GM19397 (cell line): ENCODE measurements at regions not wholly inside any gene's neighbourhood (a gene's known extent, or its start where the extent isn't known, plus 50 kb on each side); places are given as distances from the start of the nearest gene placed in this dataset.

ENCODE experiments used
- ATAC-seq: cut with Tn5 transposase; IDR thresholded peaks from one replicate; pipeline ENCODE4 v1.9.1; 2021; ENCODE audit warnings: mild to moderate bottlenecking, moderate library complexity; ENCODE audit not compliant: unreplicated experiment

DNA sequence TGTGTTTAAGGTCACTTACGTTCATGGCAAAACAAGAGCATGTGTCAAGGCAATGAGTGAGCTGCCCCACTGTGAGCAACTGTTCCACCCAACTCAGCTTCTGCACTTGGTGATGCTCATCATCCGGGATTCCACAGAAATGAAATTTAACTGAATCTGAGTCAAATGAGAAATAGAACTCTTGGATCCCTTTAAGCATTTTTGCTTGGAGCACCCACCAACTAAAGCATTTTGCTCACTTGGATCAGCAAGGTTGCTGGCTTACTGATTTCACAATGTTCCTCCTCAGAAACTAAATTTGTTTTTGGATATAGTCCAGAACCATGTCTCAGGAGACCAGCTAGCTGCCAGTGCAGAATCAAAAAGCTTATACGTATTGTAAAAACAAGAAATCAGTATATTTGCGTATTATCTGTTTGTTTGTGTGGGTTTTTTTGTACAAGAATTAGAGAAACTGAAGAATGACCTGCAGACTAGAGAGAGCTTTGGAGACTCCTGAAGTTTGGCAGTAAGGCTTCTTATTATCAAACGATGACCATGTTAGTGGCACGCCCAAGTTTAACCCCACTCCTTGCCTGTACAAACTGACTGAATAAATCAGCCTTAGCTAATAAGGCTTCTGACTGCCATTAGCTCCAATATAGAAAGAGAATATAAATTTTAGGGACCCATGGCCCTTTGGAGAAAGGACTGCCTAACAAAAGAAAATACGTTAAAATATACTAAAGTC, 153.8 kb upstream of the FST start:
- ATAC-seq, result no peak

DNA sequence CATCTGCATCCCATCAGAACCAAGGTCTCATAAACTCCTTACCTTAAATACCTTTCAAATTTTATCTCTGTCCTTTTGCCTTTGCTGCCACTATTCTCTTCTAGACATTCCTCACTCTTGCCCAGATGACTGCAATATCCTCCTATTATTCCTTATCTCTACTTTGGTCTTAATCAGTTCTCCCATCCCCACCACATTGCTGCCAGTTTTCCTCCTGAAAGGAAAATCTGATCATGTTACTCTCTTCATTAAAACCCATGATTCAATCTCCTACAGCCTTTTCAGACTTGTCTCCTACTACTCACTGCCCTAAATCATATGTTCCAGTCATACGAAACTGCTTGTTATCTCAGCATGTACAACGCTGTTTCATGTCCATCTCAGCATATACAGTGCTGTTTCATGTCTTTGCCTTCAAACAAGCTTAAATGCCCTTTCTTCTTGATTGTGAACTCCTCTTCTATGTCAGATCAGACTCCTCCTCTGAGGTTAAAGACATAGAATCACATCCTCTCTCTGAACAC, 152.6 kb upstream of the FST start:
- no peak for ATAC-seq

DNA sequence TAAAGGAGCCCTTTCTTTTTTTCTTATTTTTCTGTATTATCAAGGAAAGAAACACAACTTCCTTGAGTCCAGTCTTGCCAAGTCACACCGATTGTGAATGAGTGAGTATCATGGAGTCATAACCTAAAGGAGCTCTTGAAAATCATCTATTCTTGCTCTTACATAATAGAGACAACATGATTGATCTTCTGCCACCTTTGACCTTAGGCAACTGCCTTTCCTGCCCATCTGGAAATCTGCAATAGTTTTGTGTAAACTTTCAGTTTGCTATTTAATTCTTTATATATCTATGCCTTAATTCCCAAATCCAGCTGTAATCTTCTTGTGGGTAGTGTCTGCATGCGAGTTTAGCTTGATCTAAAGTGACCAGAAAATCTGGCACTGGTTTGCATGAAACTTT, 149.9 kb upstream of the FST start:
- ATAC-seq, result no peak

DNA sequence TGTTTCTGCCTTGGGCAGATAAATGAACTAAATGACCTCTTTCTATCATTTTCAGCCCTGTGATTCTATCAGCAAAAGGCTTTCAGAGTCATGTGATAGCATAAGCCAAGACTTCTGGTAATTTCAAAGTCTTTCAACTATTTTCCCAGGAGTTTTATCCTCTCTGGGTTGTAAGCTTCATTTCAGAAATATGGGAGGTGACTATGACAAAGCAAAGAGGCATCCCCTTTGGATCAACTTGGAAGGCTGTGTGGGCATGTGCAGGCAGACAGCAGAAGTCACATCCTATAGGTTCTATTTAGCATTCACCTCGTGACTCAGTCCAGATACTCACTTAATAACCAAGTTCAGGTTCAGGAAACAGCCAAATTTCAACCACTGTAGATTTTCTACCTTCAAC, 149.0 kb upstream of the FST start:
- ATAC-seq, result no peak

DNA sequence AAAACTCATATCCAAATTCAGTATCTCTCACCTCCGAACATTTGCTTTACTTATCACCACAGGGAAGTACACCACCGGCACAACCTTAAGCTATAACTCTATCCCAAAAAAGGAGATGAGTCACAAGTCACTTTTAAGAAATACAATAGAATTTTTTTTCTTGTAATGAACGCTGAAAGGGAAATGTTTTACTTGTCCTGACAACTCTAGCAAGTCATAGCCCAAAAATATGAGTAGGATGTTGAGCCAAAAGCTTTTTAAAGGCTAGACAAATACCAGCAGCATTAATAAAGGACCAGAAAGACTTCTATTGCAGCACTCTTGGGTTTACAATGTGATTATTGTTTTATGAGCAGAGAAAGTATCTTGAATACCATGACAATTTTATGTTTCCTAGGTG, 147.3 kb upstream of the FST start:
- ATAC-seq, result no peak

DNA sequence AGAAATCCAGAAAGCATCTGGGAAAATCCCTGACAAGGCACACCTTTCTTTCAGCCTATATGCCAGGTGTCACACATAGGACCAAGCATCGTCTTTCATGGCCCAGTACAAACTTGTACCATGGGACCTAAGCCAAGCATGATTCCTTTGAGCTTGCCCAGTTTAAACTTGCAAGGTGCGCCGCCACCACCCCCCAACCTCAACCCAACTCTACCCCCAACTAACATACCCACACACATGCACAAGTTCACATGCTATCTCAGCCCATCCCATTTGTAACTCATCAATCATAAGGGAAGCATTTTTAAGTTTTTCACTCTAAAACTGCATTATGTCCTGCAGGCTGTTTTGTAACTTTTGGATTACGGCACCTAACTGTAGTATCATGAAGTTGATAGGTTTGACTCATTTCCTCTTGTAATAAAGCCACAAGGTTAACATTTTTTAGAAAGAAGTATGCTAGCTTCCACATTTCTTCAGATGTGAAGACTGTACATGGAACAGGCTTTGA, 145.9 kb upstream of the FST start:
- ATAC-seq, result no peak

DNA sequence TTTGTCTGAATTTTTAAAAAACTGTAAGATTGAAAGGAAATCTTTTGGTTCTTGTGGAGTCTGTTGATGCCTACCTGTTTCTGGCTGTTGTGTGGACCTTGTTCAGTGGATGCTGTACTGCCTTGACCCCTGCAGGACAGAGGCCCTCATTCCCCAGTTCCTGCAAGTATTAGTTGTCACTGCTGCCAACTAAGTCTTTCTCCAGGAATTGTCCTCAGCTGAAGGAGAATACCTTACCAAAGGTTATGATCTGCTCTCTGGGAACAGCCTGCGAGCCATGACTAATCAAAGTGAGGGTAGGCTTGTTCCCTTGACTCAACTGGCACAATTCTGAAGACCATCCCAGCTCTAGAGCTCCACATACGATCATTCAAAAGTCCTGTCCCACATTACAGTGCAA, 145.3 kb upstream of the FST start:
- ATAC-seq, result no peak

DNA sequence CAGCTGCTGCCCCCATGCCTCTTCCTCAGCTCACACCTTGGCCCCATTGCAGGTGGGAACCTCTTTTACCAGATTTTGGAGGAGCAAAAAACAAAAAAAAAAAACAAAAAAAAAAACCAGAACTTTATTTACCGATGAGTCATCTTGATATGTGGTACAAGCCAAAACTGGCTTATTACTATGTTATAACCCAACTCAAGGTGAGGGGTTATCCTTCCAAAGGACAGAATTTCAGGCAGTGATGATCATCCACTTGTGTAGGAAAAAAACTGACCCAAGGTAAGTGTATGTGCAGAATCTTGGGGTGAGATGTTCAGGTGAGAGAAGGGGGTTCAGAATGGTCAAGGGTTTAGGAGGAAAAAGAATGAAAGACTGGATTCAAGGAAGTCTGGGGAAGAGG, 142.6 kb upstream of the FST start:
- no peak for ATAC-seq

DNA sequence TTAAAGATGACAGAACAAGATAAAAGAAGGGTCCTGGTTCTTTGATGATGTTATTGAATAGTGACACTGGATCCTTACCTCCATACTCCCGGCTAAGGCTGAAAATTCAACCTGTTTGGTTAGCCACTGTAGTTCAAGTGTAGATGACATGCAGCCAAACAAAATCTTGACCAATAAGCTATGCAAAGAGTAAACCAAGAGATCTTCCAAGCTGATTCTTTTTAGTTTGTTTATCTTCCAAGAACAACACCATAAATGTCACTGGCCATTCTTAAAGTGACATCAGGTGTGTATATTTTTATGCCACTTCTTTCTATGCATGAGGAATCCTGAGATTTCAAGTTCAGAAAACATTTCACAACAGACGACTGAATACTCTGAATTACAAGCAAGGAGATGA, 141.5 kb upstream of the FST start:
- no peak for ATAC-seq

DNA sequence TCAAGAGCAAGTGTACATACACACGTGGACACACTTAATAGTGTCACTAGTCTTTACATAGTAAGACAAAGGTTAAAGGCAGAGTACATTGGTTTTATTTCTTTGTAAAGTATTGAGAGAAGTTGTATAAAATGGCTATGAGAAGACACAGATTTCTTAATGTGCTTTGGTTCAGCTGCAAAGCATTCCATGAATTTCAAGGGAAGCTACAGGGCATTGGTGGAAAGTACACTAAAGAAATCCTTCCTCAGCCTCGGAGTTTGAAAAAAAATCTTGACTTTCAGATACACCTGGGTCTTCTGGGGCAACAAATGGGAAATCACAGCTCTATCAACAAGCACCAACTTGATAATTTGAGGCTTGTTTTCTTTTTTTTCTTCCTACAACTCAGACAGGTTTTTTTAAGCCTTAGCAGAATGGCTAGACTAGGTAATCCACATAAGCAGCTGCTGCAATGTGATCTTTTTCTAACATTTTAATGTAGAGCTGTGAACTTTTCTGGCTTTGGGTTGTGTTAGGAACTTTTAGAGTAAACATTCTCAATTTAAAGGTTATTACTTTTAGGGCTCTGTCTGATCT, 140.4 kb upstream of the FST start:
- ATAC-seq, result no peak

DNA sequence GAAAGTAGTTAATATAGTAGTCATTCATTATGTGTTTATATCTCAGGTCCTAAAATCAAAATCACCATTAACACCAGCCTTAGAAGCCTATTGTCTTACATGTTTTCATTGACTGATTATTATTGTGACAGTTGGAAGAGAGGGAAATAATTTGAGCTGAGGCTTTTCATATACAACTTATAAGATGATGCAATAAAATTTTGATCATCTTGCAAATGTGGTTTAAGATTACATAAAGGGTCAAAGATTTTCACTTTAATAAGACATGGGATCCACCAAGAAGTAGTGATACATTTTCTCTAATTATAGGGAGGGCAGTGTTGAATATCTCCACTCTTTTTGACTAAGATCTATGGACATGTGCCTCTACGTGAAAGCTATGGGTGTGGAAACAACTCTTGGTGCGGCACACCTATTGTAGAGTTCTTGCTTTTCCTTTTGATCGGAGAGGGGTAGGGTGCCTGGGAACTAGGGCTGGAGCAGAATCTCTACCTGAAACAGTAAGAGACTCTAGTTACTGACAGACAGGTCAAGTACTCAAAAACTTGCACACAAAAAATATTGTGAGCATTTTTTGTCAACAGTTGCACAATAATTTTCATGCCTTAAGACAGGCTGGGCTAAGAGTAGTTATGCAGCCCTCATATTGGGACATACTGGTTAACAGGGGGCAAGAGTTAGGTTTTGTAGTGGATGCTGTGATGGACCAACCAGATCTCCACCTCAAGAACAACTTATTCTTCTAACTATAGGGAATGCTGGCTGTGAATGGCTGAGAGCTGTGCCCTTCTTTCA, 139.3 kb upstream of the FST start:
- ATAC-seq, result no peak

DNA sequence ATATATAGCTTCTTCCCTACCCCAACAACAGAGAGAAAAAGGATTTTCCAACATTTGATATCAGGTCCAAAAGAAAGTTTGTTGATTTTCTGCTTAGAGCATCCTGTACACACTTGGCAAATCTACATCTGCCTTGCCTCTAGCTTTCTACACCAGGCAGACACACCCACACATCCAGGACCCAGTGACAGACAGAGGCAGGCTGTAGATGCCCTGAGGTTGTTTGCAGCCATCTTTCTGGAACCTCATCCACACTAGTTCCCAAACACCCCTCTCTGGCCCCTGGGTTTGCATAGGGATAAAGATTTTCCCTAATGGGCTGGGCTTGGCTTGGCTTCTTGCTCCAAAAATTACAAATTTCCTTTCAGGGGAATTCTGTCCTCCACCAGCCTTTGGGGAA, 138.2 kb upstream of the FST start:
- no peak for ATAC-seq

DNA sequence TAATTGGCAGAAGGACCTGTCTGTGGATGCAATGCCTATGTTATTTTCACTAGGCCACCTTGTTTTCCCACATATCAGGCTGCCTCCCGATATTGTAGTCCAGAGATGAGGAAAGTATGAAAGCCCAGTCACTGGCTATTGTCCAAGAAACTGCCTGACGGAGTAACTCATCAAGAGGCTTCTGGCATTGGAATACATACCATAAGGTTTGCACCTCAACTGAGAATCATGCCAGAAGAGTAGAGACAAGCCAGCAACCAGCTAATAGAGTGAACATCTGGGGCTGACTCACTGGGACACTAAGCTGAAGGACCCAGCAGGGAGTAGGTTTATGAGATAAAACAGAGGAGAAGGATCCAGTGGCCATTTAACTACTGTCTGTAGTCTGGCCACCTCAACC, 137.2 kb upstream of the FST start:
- ATAC-seq, result no peak

DNA sequence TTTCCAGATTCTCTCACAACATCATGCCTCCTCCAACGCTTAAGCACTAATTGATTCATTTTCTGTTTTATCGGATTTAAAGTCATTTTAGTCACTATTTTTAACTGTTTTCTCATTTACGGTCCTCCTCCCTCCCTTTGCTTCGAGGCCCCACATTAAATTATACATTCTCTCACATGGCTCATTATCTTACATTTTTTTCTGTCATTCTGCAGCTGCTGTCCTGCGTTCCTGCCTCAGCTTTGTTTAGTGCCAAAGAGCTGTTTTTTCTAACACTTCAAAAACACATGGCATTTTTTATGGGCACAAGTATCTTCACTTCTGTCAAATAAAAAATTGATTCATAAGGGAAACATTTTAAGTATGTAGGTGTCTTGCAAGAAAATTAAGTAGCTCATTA, 130.1 kb upstream of the FST start:
- no peak for ATAC-seq

DNA sequence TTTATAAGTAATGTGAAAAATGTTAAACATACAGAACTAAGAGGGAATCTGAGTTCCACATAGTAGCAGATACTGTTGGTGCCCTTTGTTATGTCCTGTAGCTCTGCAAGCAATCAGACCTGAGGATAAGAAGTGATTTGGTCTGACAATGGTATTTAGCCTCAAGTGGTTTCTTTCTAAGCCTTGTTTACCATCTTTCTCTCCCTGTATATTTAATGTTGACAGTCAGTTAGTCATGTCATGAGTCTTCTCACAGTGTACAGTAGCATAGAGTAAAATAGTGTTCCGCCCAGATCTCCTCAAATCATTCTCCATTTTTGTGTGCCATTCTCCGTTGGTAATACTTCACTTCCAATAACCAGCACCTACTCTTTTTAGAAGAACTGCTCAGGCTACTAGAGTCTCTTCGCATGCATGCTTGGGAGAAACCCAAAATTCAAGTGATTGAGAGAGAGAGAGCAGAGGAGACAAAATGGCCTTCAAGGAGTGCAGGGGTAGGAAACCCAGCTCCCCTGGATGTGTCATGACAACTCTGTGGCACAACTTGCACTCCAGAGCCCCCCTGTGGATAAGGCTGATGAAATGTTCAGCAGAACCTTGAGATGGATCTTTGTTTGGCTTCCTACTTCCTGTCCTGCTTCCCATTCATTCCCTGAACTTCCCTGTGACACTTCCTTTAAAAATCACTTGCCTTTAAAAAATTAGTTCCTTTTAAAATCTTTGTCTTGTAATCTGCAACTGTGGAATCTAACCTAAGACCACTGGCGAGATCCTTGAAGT, 129.2 kb upstream of the FST start:
- ATAC-seq, result no peak

DNA sequence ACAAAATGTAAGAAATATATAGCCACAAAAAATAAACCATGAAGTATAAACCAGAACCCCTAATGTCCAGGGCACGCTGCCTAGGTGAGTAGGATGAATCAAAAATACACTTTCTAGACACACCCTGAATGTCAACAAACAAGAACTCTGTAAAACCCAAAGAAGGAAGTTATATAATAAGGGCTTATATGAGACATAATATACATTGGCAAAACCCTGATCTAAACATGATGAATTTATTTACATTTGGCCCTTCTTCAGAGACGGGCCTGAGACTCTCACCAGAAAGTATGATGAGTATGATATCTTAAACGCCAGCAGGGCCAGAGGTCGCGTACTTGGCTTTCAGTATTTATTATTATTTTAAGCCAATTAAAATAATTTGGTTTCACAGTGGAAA, 125.1 kb upstream of the FST start:
- ATAC-seq, result no peak

DNA sequence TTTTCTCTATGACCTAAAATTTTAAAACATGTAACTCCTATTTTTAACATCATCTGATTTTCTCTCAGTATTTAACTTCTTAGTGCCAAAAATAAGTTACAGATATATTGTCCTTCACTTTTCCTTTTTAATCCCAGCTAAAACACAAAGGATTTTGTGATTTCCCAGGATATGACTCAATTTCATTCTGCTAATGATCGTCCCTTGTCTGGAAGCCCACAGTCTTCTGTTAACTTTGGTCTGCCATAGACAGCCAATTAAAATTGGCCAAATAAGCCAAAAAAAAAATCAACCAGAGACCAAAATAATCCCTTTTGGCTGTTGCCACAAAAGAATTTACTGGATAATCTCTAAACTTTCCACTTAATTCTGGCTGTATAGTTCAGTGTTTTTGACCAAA, 124.5 kb upstream of the FST start:
- ATAC-seq, result no peak

DNA sequence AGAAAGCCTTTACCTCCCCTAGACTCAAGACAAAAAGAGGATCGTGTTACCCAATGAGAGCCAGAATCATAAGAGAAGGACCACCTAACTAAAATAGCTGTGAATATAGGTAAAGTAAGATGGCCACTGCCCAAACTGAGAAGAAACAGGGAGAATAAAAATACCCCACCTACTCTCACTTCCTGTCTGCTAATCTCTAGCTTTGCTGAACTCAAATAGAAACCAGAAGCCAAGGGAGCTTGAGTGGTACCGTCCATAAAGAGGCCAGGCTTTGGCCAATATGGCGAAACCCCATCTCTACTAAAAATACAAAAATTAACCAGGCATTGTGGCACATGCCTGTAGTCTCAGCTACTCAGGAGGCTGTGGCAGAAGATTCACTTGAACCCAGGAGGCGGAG, 123.0 kb upstream of the FST start:
- no peak for ATAC-seq

DNA sequence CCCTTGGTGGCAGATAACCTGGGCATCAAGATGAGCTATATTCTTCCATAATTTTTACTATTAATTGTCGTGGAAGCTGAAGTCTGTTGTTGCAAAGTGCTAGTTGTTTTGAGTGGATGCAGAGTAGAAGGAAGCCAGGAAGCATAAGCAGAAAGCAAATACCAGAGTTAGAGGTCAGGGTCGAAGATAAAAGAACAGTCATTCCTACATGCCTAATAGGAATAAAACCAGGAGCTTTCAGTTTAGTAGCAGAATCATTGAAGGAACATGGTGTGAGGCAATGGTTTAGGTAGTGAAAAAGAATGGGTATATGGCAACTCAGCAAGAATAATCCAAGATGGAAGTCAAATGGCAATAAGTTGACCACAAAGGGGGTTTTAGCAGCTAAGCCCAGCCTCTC, 121.6 kb upstream of the FST start:
- no peak for ATAC-seq

DNA sequence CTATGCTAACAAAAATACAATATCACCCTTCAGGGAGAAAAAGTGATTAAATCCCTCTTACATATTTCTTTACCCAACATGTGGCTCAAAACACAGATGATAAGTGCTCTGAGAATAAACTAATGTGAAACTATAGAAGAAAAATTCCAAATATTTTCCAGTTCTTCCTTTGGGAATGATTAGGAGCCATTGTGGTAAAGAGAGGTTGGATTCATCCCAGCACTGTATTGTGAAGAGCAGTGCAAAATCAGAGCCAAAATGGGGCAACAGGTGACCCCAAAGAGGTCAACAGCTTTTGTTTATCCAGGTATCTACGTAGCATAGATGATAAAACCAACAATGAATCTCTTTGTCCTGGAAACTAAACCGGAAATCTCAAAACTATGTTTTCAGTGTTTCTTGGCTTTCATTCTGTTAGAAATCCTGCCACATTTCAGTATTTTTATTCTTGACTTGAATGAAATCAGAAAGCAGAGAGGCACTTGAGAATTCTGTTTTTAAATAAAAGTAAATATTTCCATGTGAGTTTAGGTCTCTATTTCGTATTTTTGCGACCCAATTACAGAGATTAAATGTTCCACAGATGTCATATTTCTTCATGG, 120.4 kb upstream of the FST start:
- ATAC-seq, result no peak

DNA sequence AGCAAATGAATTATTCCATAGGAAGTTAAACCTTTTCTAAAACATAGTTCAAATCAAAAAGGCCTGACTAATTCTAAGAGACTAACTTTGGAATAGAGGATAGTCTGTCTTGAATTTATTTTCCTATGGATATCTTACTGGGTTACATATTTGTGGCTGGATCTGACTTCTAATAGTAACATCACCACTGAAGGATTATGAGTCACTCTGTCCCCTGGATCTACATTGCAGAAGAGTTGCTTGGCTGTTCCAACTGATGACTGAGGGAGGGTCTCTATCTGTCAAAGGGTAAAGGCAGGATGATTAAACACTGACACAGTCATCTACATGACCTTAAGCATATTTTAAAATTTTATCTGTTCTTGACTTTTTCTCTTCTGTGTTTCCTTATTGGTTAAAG, 119.6 kb upstream of the FST start:
- no peak for ATAC-seq
